HG02588 (cell line): ENCODE measurements at regions not wholly inside any gene's neighbourhood (a gene's known extent, or its start where the extent isn't known, plus 50 kb on each side); places are given as distances from the start of the nearest gene placed in this dataset.
"Not testable (repeated sequence)": the region's sequence is repeated elsewhere in the genome, so short reads cannot be mapped to it uniquely, and the experiment has no call there.

ENCODE experiments used
- ATAC-seq: cut with Tn5 transposase; IDR thresholded peaks from one replicate; pipeline ENCODE4 v1.9.1; 2021; ENCODE audit warnings: mild to moderate bottlenecking, moderate library complexity; ENCODE audit not compliant: unreplicated experiment

- no peak for ATAC-seq
These were observed 333.9 kb downstream of the SRGAP2C start for GRCh38 chr1:121518726-121519041.

GRCh38 chr1:121519042-121519755, 334.4 kb downstream of the SRGAP2C start:
- ATAC-seq, result no peak

GRCh38 chr1:121519756-121520286, 335.0 kb downstream of the SRGAP2C start:
- ATAC-seq, result not testable (repeated sequence)

- no peak for ATAC-seq
These were observed 337.4 kb downstream of the SRGAP2C start for GRCh38 chr1:121522061-121522759.

- ATAC-seq, result not testable (repeated sequence)
These were observed 338.3 kb downstream of the SRGAP2C start for GRCh38 chr1:121523112-121523511.

GRCh38 chr1:121525355-121525754, 340.6 kb downstream of the SRGAP2C start:
- no peak for ATAC-seq

- not testable (repeated sequence) for ATAC-seq
These were observed 344.2 kb downstream of the SRGAP2C start for GRCh38 chr1:121528958-121529357.

GRCh38 chr1:121530026-121530425, 345.3 kb downstream of the SRGAP2C start:
- not testable (repeated sequence) for ATAC-seq

- ATAC-seq, result not testable (repeated sequence)
These were observed 347.0 kb downstream of the SRGAP2C start for GRCh38 chr1:121531747-121532146.

- ATAC-seq, result not testable (repeated sequence)
These were observed 353.4 kb downstream of the SRGAP2C start for GRCh38 chr1:121538148-121538547.

- ATAC-seq, result no peak
These were observed 354.3 kb downstream of the SRGAP2C start for GRCh38 chr1:121538943-121539575.

- not testable (repeated sequence) for ATAC-seq
These were observed 359.2 kb downstream of the SRGAP2C start for GRCh38 chr1:121543988-121544387.

- ATAC-seq, result no peak
These were observed 359.7 kb downstream of the SRGAP2C start for GRCh38 chr1:121544500-121544899.

- not testable (repeated sequence) for ATAC-seq
These were observed 361.1 kb downstream of the SRGAP2C start for GRCh38 chr1:121545899-121546298.

GRCh38 chr1:121546830-121547591, 362.2 kb downstream of the SRGAP2C start:
- no peak for ATAC-seq

- ATAC-seq, result not testable (repeated sequence)
These were observed 363.0 kb downstream of the SRGAP2C start for GRCh38 chr1:121547726-121548125.

GRCh38 chr1:121550817-121551216, 366.0 kb downstream of the SRGAP2C start:
- ATAC-seq, result not testable (repeated sequence)

GRCh38 chr1:121551491-121551890, 366.7 kb downstream of the SRGAP2C start:
- not testable (repeated sequence) for ATAC-seq

- not testable (repeated sequence) for ATAC-seq
These were observed 371.8 kb downstream of the SRGAP2C start for GRCh38 chr1:121556560-121556959.

- ATAC-seq, result not testable (repeated sequence)
These were observed 373.3 kb downstream of the SRGAP2C start for GRCh38 chr1:121558034-121558433.

- ATAC-seq, result no peak
These were observed 373.7 kb downstream of the SRGAP2C start for GRCh38 chr1:121558514-121558913.
